CD4-positive, alpha-beta T cell treated with Interleukin-10 for 1 hour (primary cell): ENCODE measurements at regions not wholly inside any gene's neighbourhood (a gene's known extent, or its start where the extent isn't known, plus 50 kb on each side); places are given as distances from the start of the nearest gene placed in this dataset.
"Not testable (repeated sequence)": the region's sequence is repeated elsewhere in the genome, so short reads cannot be mapped to it uniquely, and the experiment has no call there.

ENCODE experiments used
- DNase-seq: peaks from one replicate; pipeline ENCODE4 v3.0.0-alpha.2; 2020

- DNase-seq, result no peak
Observed at GRCh38 chr11:38710262-38710661, 2112.2 kb upstream of the RAG2 start.

GRCh38 chr11:38700111-38700510 is 2102.1 kb upstream of the RAG2 start:
- no peak for DNase-seq

- no peak for DNase-seq
Observed at GRCh38 chr11:38693306-38693705, 2095.3 kb upstream of the RAG2 start.

- DNase-seq, result not testable (repeated sequence)
Observed at GRCh38 chr11:38690211-38690610, 2092.2 kb upstream of the RAG2 start.

- no peak for DNase-seq
Observed at GRCh38 chr11:38687008-38687407, 2089.0 kb upstream of the RAG2 start.

- DNase-seq, result no peak
Observed at GRCh38 chr11:38683484-38683883, 2085.4 kb upstream of the RAG2 start.

- no peak for DNase-seq
Observed at GRCh38 chr11:38680746-38681145, 2082.7 kb upstream of the RAG2 start.

GRCh38 chr11:38680166-38680565 is 2082.1 kb upstream of the RAG2 start:
- DNase-seq, result no peak

- DNase-seq, result no peak
Observed at GRCh38 chr11:38672445-38672844, 2074.4 kb upstream of the RAG2 start.

GRCh38 chr11:38667359-38667758 is 2069.3 kb upstream of the RAG2 start:
- DNase-seq, result no peak

- no peak for DNase-seq
Observed at GRCh38 chr11:38648604-38649003, 2050.6 kb upstream of the RAG2 start.

GRCh38 chr11:38646382-38646781 is 2048.3 kb upstream of the RAG2 start:
- DNase-seq, result no peak

- DNase-seq, result no peak
Observed at GRCh38 chr11:38640854-38641253, 2042.8 kb upstream of the RAG2 start.

- no peak for DNase-seq
Observed at GRCh38 chr11:38612701-38613100, 2014.7 kb upstream of the RAG2 start.

- not testable (repeated sequence) for DNase-seq
Observed at GRCh38 chr11:38601371-38601770, 2003.3 kb upstream of the RAG2 start.

- no peak for DNase-seq
Observed at GRCh38 chr11:38598418-38598817, 2000.4 kb upstream of the RAG2 start.

GRCh38 chr11:38595359-38596016 is 1997.5 kb upstream of the RAG2 start:
- DNase-seq, result not testable (repeated sequence)

- no peak for DNase-seq
Observed at GRCh38 chr11:38594895-38595294, 1996.9 kb upstream of the RAG2 start.

GRCh38 chr11:38593649-38594048 is 1995.6 kb upstream of the RAG2 start:
- DNase-seq, result no peak

GRCh38 chr11:38582756-38583155 is 1984.7 kb upstream of the RAG2 start:
- DNase-seq, result no peak

GRCh38 chr11:38582151-38582550 is 1984.1 kb upstream of the RAG2 start:
- no peak for DNase-seq

- DNase-seq, result no peak
Observed at GRCh38 chr11:38577769-38578168, 1979.7 kb upstream of the RAG2 start.

GRCh38 chr11:38562562-38562961 is 1964.5 kb upstream of the RAG2 start:
- DNase-seq, result no peak

GRCh38 chr11:38553148-38553547 is 1955.1 kb upstream of the RAG2 start:
- DNase-seq, result no peak

- DNase-seq, result no peak
Observed at GRCh38 chr11:38547462-38547861, 1949.4 kb upstream of the RAG2 start.
